ENCODE measurements at regions not wholly inside any gene's neighbourhood (a gene's known extent, or its start where the extent isn't known, plus 50 kb on each side); places are given as distances from the start of the nearest gene placed in this dataset.

- Histone ChIP-seq H3K79me2 (ENCODE audit: insufficient read depth, low read length) (no peaks in the 10 kb centered on the region), H2AFZ (ENCODE audit: low read depth, low read length) (no peak overlapping the region), H4K20me1 (ENCODE audit: insufficient read depth, low read length) (no peaks in the 10 kb centered on the region), H3K9ac (ENCODE audit: low read length) (no peak overlapping the region), H3K4me3 (ENCODE audit: insufficient read depth, low read depth, low read length) (no peak overlapping the region), H3K4me2 (ENCODE audit: low read length) (no peak overlapping the region), H3K27ac (ENCODE audit: low read depth, low read length) (no peak overlapping the region), H3K36me3 (ENCODE audit: insufficient read depth, low read length) (no peaks in the 10 kb centered on the region), H3K9me3 (ENCODE audit: insufficient read depth, low read depth, low read length) (peaks cover 6% of the 10 kb centered on the region), H3K4me1 (ENCODE audit: insufficient read depth, low read length) (no peaks in the 10 kb centered on the region), H3K27me3 (ENCODE audit: insufficient read depth, low read length) (no peaks in the 10 kb centered on the region)
- no peak for DNase-seq (ENCODE audit: low read depth)
- TF ChIP-seq, protein P1, sequence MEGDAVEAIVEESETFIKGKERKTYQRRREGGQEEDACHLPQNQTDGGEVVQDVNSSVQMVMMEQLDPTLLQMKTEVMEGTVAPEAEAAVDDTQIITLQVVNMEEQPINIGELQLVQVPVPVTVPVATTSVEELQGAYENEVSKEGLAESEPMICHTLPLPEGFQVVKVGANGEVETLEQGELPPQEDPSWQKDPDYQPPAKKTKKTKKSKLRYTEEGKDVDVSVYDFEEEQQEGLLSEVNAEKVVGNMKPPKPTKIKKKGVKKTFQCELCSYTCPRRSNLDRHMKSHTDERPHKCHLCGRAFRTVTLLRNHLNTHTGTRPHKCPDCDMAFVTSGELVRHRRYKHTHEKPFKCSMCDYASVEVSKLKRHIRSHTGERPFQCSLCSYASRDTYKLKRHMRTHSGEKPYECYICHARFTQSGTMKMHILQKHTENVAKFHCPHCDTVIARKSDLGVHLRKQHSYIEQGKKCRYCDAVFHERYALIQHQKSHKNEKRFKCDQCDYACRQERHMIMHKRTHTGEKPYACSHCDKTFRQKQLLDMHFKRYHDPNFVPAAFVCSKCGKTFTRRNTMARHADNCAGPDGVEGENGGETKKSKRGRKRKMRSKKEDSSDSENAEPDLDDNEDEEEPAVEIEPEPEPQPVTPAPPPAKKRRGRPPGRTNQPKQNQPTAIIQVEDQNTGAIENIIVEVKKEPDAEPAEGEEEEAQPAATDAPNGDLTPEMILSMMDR (IDR thresholded peaks at IDR 0.05; ENCODE audit: insufficient read depth, low read depth, low read length), result no peak
- TF ChIP-seq EZH2 (IDR thresholded peaks at IDR 0.05; ENCODE audit: insufficient read depth, low read length), result no peak
- H3K27me3 Mint-ChIP-seq (ENCODE audit: low read depth, unreplicated experiment), result peaks cover 2% of the 10 kb centered on the region
- H3K9me3 Mint-ChIP-seq (ENCODE audit: unreplicated experiment), result no peaks in the 10 kb centered on the region
- no peak overlapping the region for H3K27ac Mint-ChIP-seq (ENCODE audit: unreplicated experiment)
- no peaks in the 10 kb centered on the region for H3K4me1 Mint-ChIP-seq (ENCODE audit: low read depth, unreplicated experiment)
- no peak for FAIRE-seq
- no peaks in the 10 kb centered on the region for H3K36me3 Mint-ChIP-seq (ENCODE audit: low read depth, unreplicated experiment)
- no peak overlapping the region for H3K4me3 Mint-ChIP-seq (ENCODE audit: unreplicated experiment)
Measured at GRCh38 chr21:41024341-41024740, 143.6 kb upstream of the BACE2 start.

DNA sequence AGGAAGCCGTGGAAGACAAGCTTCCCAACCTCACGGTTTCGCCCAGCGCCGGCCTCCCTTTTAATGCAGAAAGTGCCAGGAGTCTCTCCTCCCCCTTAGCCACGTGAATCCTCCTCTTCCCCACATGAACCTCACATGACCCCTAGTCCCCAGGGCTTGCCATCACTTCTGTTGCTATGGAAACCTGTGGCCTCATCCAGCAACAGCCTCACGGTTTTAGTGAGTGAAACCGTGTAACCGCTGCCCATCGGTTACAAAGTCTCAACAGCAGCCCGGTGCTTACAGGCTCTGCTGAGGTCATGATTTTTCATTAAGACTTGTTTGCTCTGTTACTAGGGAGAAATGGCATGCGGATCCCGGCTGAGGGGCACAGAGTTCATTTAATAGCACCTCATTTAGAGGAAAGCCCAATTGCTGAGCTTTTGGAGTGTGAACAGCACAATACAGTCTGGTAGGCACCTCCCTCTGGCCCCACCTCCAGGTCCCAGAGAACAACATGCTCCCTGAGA lies 143.2 kb upstream of the BACE2 start:
- Histone ChIP-seq H3K27ac (ENCODE audit: low read depth, low read length) (no peak overlapping the region), H3K9ac (ENCODE audit: low read length) (no peak overlapping the region), H3K4me3 (ENCODE audit: insufficient read depth, low read depth, low read length) (no peak overlapping the region), H2AFZ (ENCODE audit: low read depth, low read length) (no peak overlapping the region), H3K4me2 (ENCODE audit: low read length) (no peak overlapping the region), H3K4me1 (ENCODE audit: insufficient read depth, low read length) (no peaks in the 10 kb centered on the region), H3K79me2 (ENCODE audit: insufficient read depth, low read length) (no peaks in the 10 kb centered on the region), H3K27me3 (ENCODE audit: insufficient read depth, low read length) (no peaks in the 10 kb centered on the region), H3K36me3 (ENCODE audit: insufficient read depth, low read length) (no peaks in the 10 kb centered on the region), H3K9me3 (ENCODE audit: insufficient read depth, low read depth, low read length) (peaks cover 6% of the 10 kb centered on the region), H4K20me1 (ENCODE audit: insufficient read depth, low read length) (no peaks in the 10 kb centered on the region)
- DNase-seq (ENCODE audit: low read depth) (no peak), FAIRE-seq (no peak)
- H3K27ac Mint-ChIP-seq (ENCODE audit: unreplicated experiment), result no peak overlapping the region
- H3K36me3 Mint-ChIP-seq (ENCODE audit: low read depth, unreplicated experiment), result no peaks in the 10 kb centered on the region
- no peak overlapping the region for H3K4me3 Mint-ChIP-seq (ENCODE audit: unreplicated experiment)
- H3K27me3 Mint-ChIP-seq (ENCODE audit: low read depth, unreplicated experiment), result peaks cover 2% of the 10 kb centered on the region
- no peaks in the 10 kb centered on the region for H3K9me3 Mint-ChIP-seq (ENCODE audit: unreplicated experiment)
- no peaks in the 10 kb centered on the region for H3K4me1 Mint-ChIP-seq (ENCODE audit: low read depth, unreplicated experiment)
- TF ChIP-seq, protein P1 (IDR thresholded peaks at IDR 0.05; ENCODE audit: insufficient read depth, low read depth, low read length), result no peak
- no peak for TF ChIP-seq EZH2 (IDR thresholded peaks at IDR 0.05; ENCODE audit: insufficient read depth, low read length)

DNA sequence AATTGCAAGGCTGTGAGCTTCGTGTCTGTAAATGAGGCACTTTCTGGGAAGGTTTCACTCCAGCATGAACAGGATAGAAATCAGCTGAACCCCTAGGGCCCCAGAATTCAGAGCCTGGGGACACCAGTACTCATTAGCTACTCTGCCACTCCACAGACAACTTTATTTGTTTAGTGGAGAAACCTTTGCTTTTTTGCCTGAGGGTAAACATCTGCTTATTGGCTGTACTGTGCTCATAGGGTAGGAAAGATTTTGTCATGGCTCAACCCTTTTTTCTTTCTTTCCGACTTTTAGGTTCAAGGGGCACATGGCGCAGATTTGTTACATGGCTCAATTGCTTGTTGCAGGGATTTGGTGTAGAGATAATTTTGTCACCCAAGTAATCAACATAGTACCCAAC lies 138.4 kb upstream of the BACE2 start:
- Mint-ChIP-seq H3K4me1 (ENCODE audit: low read depth, unreplicated experiment) (peaks cover 5% of the 10 kb centered on the region), H3K9me3 (ENCODE audit: unreplicated experiment) (no peaks in the 10 kb centered on the region), H3K36me3 (ENCODE audit: low read depth, unreplicated experiment) (no peaks in the 10 kb centered on the region), H3K27ac (ENCODE audit: unreplicated experiment) (no peak overlapping the region), H3K27me3 (ENCODE audit: low read depth, unreplicated experiment) (no peaks in the 10 kb centered on the region), H3K4me3 (ENCODE audit: unreplicated experiment) (no peak overlapping the region)
- H3K4me1 ChIP-seq (ENCODE audit: insufficient read depth, low read length), result no peaks in the 10 kb centered on the region
- H3K9ac ChIP-seq (ENCODE audit: low read length), result no peak overlapping the region
- H2AFZ ChIP-seq (ENCODE audit: low read depth, low read length), result no peak overlapping the region
- no peaks in the 10 kb centered on the region for H3K27me3 ChIP-seq (ENCODE audit: insufficient read depth, low read length)
- H3K4me3 ChIP-seq (ENCODE audit: insufficient read depth, low read depth, low read length), result no peak overlapping the region
- H3K4me2 ChIP-seq (ENCODE audit: low read length), result no peak overlapping the region
- DNase-seq (ENCODE audit: low read depth) (no peak), FAIRE-seq (no peak)
- TF ChIP-seq EZH2 (IDR thresholded peaks at IDR 0.05; ENCODE audit: insufficient read depth, low read length), result no peak
- TF ChIP-seq, protein P1 (IDR thresholded peaks at IDR 0.05; ENCODE audit: insufficient read depth, low read depth, low read length), result no peak
- H3K9me3 ChIP-seq (ENCODE audit: insufficient read depth, low read depth, low read length), result peaks cover 6% of the 10 kb centered on the region
- H3K79me2 ChIP-seq (ENCODE audit: insufficient read depth, low read length), result no peaks in the 10 kb centered on the region
- no peaks in the 10 kb centered on the region for H3K36me3 ChIP-seq (ENCODE audit: insufficient read depth, low read length)
- no peaks in the 10 kb centered on the region for H4K20me1 ChIP-seq (ENCODE audit: insufficient read depth, low read length)
- no peak overlapping the region for H3K27ac ChIP-seq (ENCODE audit: low read depth, low read length)

Measured in astrocyte (in vitro differentiated cells and primary cell).